Colonic mucosa (tissue), 4 donors: ENCODE measurements at regions not wholly inside any gene's neighbourhood (a gene's known extent, or its start where the extent isn't known, plus 50 kb on each side); places are given as distances from the start of the nearest gene placed in this dataset.
"Not testable (repeated sequence)": the region's sequence is repeated elsewhere in the genome, so short reads cannot be mapped to it uniquely, and the experiment has no call there.

Experiments
- DNase-seq: peaks from one replicate; pipeline ENCODE4 v3.0.0-alpha.2; 2020
- H3K27ac ChIP-seq: fragments of 200-600 bp; one replicate; pipeline ENCODE4 v1.8.0; 2021
- H3K27me3 ChIP-seq: fragments of 200-600 bp; one replicate; pipeline ENCODE4 v1.8.0; 2021
- H3K36me3 ChIP-seq: fragments of 200-600 bp; one replicate; pipeline ENCODE4 v1.8.0; 2021
- H3K4me1 ChIP-seq: fragments of 200-600 bp; one replicate; pipeline ENCODE4 v1.8.0; 2021; ENCODE audit warnings: mild to moderate bottlenecking
- H3K4me3 ChIP-seq: fragments of 200-600 bp; one replicate; pipeline ENCODE4 v1.8.0; 2021
- H3K9ac ChIP-seq, 2 donors: one replicate each; pipeline ENCODE4 v1.7.0; 2013; ENCODE audit warnings: control low read depth in 2 of 2, low read depth in 2 of 2, low read length in 2 of 2
- H3K9me3 ChIP-seq: fragments of 200-600 bp; one replicate; pipeline ENCODE4 v1.8.0; 2021
- CTCF ChIP-seq: fragments of 200-600 bp; IDR thresholded peaks from one replicate; pipeline ENCODE4 v1.8.0; 2022; ENCODE audit warnings: antibody characterized with exemption, mild to moderate bottlenecking
- intact Hi-C: fragments of 100-400 bp; cut with DNase I; formaldehyde crosslinking; loops from one replicate; pipeline ENCODE4 v1.14.1; 2022
- donor health status: healthy.
- donor health status: DM: no; HTN: no; CAD: no.
- donor health status: DM: no; HTN: no; CAD: no.

GRCh38 chr9:68593760-68594159 lies 53.1 kb upstream of the TMEM252 start:
- H3K27me3 ChIP-seq, intact Hi-C loops, H3K9ac ChIP-seq, H3K27ac ChIP-seq, H3K9me3 ChIP-seq, DNase-seq, H3K4me3 ChIP-seq, H3K36me3 ChIP-seq, H3K4me1 ChIP-seq: not testable (repeated sequence)

- H3K36me3 ChIP-seq: no peaks in the 10 kb centered on the region
- no peak for TF ChIP-seq CTCF
These were observed 55.2 kb upstream of the TMEM252 start for GRCh38 chr9:68595868-68596267.

GRCh38 chr9:68597362-68597997 lies 56.8 kb upstream of the TMEM252 start:
- Histone ChIP-seq H3K27ac (no peak overlapping the region), H3K4me3 (no peak overlapping the region), H3K4me1 (no peaks in the 10 kb centered on the region), H3K27me3 (no peaks in the 10 kb centered on the region), H3K36me3 (no peaks in the 10 kb centered on the region), H3K9ac (no peak overlapping the region), H3K9me3 (no peaks in the 10 kb centered on the region)
- TF ChIP-seq CTCF: no peak
- intact Hi-C loops: no loop called here
- DNase-seq: no peak

More at GRCh38 chr9:68595868-68596267, 55.2 kb upstream of the TMEM252 start:
- intact Hi-C loops: no loop called here
- Histone ChIP-seq H3K4me3 (no peak overlapping the region), H3K27ac (no peak overlapping the region), H3K9ac (no peak overlapping the region), H3K9me3 (no peaks in the 10 kb centered on the region), H3K4me1 (no peaks in the 10 kb centered on the region), H3K27me3 (no peaks in the 10 kb centered on the region)
- no peak for DNase-seq

GRCh38 chr9:68599826-68600225 lies 59.1 kb upstream of the TMEM252 start:
- Histone ChIP-seq H3K9me3 (no peaks in the 10 kb centered on the region), H3K4me3 (no peak overlapping the region), H3K27ac (no peak overlapping the region), H3K9ac (no peak overlapping the region), H3K27me3 (no peaks in the 10 kb centered on the region), H3K36me3 (no peaks in the 10 kb centered on the region), H3K4me1 (no peaks in the 10 kb centered on the region)
- TF ChIP-seq CTCF: no peak
- intact Hi-C loops: no loop called here
- DNase-seq: no peak

- H3K27me3 ChIP-seq: no peaks in the 10 kb centered on the region
- H3K4me3 ChIP-seq: no peak overlapping the region
- H3K9me3 ChIP-seq: no peaks in the 10 kb centered on the region
- no peaks in the 10 kb centered on the region for H3K36me3 ChIP-seq
- H3K9ac ChIP-seq: no peak overlapping the region
- H3K4me1 ChIP-seq: no peaks in the 10 kb centered on the region
- DNase-seq: no peak
- no peak for TF ChIP-seq CTCF
- intact Hi-C loops: no loop called here
- no peak overlapping the region for H3K27ac ChIP-seq
These were observed 60.4 kb upstream of the TMEM252 start for GRCh38 chr9:68601081-68601480.

GRCh38 chr9:68603371-68603770 lies 62.7 kb upstream of the TMEM252 start:
- intact Hi-C loops: no loop called here

More at GRCh38 chr9:68603371-68603770, 62.7 kb upstream of the TMEM252 start:
- H3K4me3 ChIP-seq: no peak overlapping the region
- no peak overlapping the region for H3K27ac ChIP-seq
- no peaks in the 10 kb centered on the region for H3K4me1 ChIP-seq
- no peak for TF ChIP-seq CTCF
- no peak overlapping the region for H3K9ac ChIP-seq
- H3K27me3 ChIP-seq: no peaks in the 10 kb centered on the region
- no peak for DNase-seq
- no peaks in the 10 kb centered on the region for H3K36me3 ChIP-seq
- no peaks in the 10 kb centered on the region for H3K9me3 ChIP-seq
